A549 (cell line): ENCODE measurements at regions not wholly inside any gene's neighbourhood (a gene's known extent, or its start where the extent isn't known, plus 50 kb on each side); places are given as distances from the start of the nearest gene placed in this dataset.

Source experiments
- BHLHE40 ChIP-seq: IDR thresholded peaks from 2 replicates; pipeline ENCODE4 v1.6.1; 2012; ENCODE audit warnings: low read depth, low read length, inconsistent platforms
- CTCF ChIP-seq: fragments of >200 bp; sonication (Bioruptor Twin); formaldehyde crosslinking; IDR thresholded peaks from 3 replicates; pipeline ENCODE4 v1.5.1; 2016
- EP300 ChIP-seq, 2 experiments: fragments of >200 bp; sonication (Bioruptor Twin); formaldehyde crosslinking; IDR thresholded peaks; 2 replicates in 1 of 2; 3 replicates in 1 of 2; pipeline ENCODE4 v1.6.1; 2016 to 2017
- POLR2A ChIP-seq: IDR thresholded peaks from 2 replicates; pipeline ENCODE4 v1.6.1; 2012; ENCODE audit warnings: mild to moderate bottlenecking, low read length
- RFX5 ChIP-seq: fragments of 450-650 bp; IDR thresholded peaks from 2 replicates; pipeline ENCODE4 v1.7.1; 2014; ENCODE audit warnings: antibody characterized with exemption, mild to moderate bottlenecking, moderate library complexity
- USF2 ChIP-seq: fragments of 450-650 bp; IDR thresholded peaks from 2 replicates; pipeline ENCODE4 v1.6.1; 2014; ENCODE audit warnings: antibody characterized with exemption

- no peak for TF ChIP-seq USF2
- no peak for TF ChIP-seq EP300 (IDR thresholded peaks at IDR 0.05)
- no peak for TF ChIP-seq CTCF
- no peak for TF ChIP-seq POLR2A
- no peak for TF ChIP-seq BHLHE40
- TF ChIP-seq RFX5, result no peak
Measured at GRCh38 chr1:221793439-221794078, 51.7 kb upstream of the DUSP10 start.
